ENCODE measurements at regions not wholly inside any gene's neighbourhood (a gene's known extent, or its start where the extent isn't known, plus 50 kb on each side); places are given as distances from the start of the nearest gene placed in this dataset.
"Not testable (repeated sequence)": the region's sequence is repeated elsewhere in the genome, so short reads cannot be mapped to it uniquely, and the experiment has no call there.

GRCh38 chr4:187475901-187476300 is 519.7 kb upstream of the ZFP42 start:
- DNase-seq = no peak

- no peak for DNase-seq
Measured at GRCh38 chr4:187477224-187477623, 518.3 kb upstream of the ZFP42 start.

GRCh38 chr4:187478292-187479140 is 517.1 kb upstream of the ZFP42 start:
- peak in 1 of 58 donors; percentile 2 for DNase-seq

- no peak for DNase-seq
Measured at GRCh38 chr4:187479511-187479910, 516.1 kb upstream of the ZFP42 start.

- no peak for DNase-seq
Measured at GRCh38 chr4:187480146-187481145, 515.1 kb upstream of the ZFP42 start.

GRCh38 chr4:187484186-187484585 is 511.4 kb upstream of the ZFP42 start:
- DNase-seq = no peak

- DNase-seq = no peak
Measured at GRCh38 chr4:187485676-187486075, 509.9 kb upstream of the ZFP42 start.

- DNase-seq = no peak
Measured at GRCh38 chr4:187491286-187491685, 504.3 kb upstream of the ZFP42 start.

- no peak for DNase-seq
Measured at GRCh38 chr4:187491959-187492358, 503.6 kb upstream of the ZFP42 start.

GRCh38 chr4:187493661-187494060 is 501.9 kb upstream of the ZFP42 start:
- no peak for DNase-seq

GRCh38 chr4:187499956-187500355 is 495.6 kb upstream of the ZFP42 start:
- DNase-seq = no peak

- DNase-seq = no peak
Measured at GRCh38 chr4:187500796-187501195, 494.8 kb upstream of the ZFP42 start.

- no peak for DNase-seq
Measured at GRCh38 chr4:187501731-187502130, 493.8 kb upstream of the ZFP42 start.

- no peak for DNase-seq
Measured at GRCh38 chr4:187504974-187505797, 490.4 kb upstream of the ZFP42 start.

- DNase-seq = not testable (repeated sequence)
Measured at GRCh38 chr4:187505798-187506141, 489.8 kb upstream of the ZFP42 start.

GRCh38 chr4:187516224-187516623 is 479.3 kb upstream of the ZFP42 start:
- DNase-seq = no peak

GRCh38 chr4:187541666-187542065 is 453.9 kb upstream of the ZFP42 start:
- DNase-seq = no peak

GRCh38 chr4:187544461-187545053 is 451.0 kb upstream of the ZFP42 start:
- DNase-seq = no peak

- no peak for DNase-seq
Measured at GRCh38 chr4:187547316-187547715, 448.3 kb upstream of the ZFP42 start.

- no peak for DNase-seq
Measured at GRCh38 chr4:187550256-187550950, 445.2 kb upstream of the ZFP42 start.

Data from anterior cingulate cortex (tissue), 58 donors.